ENCODE measurements at regions not wholly inside any gene's neighbourhood (a gene's known extent, or its start where the extent isn't known, plus 50 kb on each side); places are given as distances from the start of the nearest gene placed in this dataset.

DNA sequence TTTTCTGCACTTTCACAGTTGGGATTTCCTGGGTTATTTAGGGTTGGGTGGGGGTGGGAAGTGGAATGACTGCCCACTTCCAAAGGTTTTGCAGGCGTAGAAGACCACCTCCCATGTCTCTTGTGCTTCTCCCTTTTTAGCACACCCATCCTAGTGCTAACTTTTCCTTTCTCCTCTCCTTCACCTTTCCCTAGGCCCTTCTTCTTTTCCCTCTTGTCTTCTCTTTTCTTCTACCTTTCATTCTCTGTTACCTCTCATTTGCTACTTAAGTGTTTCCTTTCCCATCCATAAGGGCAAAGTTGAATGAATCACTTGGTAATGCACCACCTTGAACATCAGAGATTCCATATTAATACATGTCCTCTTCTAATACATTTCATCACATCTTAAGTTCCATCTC is 105.0 kb upstream of the ZNF184 start:
- Histone ChIP-seq H2AFZ (ENCODE audit: low read length) (no peak overlapping the region), H4K91ac (ENCODE audit: low read depth, low read length, poor library complexity) (no peak overlapping the region), H3K4me3 (ENCODE audit: low read length in 2 of 2) (no peak overlapping the region), H3K36me3 (replicated peaks in 1 of 2; ENCODE audit: control insufficient read depth in 2 of 2, insufficient read depth in 2 of 2, low read length in 2 of 2) (no peaks in the 10 kb centered on the region), H4K8ac (ENCODE audit: low read depth, low read length) (no peak overlapping the region), H3K79me1 (ENCODE audit: low read depth, low read length) (no peaks in the 10 kb centered on the region), H2BK5ac (ENCODE audit: low read length) (no peak overlapping the region), H2BK15ac (ENCODE audit: low read length) (no peak overlapping the region), H2AK5ac (ENCODE audit: low read depth, low read length) (no peak overlapping the region), H3K14ac (ENCODE audit: low read length) (no peak overlapping the region), H3K23ac (ENCODE audit: low read depth, low read length, poor library complexity) (no peak overlapping the region), H3K27ac (replicated peaks; ENCODE audit: low read length) (no peak overlapping the region), H3K18ac (ENCODE audit: low read length) (no peak overlapping the region), H3K4me1 (ENCODE audit: control insufficient read depth in 2 of 2, insufficient read depth in 1 of 2, low read depth in 1 of 2, low read length in 2 of 2) (no peaks in the 10 kb centered on the region), H3K27me3 (ENCODE audit: control insufficient read depth in 3 of 3, insufficient read depth in 3 of 3, low read depth in 1 of 3, low read length in 3 of 3) (no peaks in the 10 kb centered on the region), H3K4ac (ENCODE audit: low read length) (no peak overlapping the region), H3K4me2 (ENCODE audit: insufficient read depth, low read length, poor library complexity, severe bottlenecking) (no peak overlapping the region), H3K9me3 (replicated peaks in 1 of 2; ENCODE audit: control insufficient read depth in 2 of 2, insufficient read depth in 1 of 2, low read depth in 1 of 2, low read length in 2 of 2) (no peaks in the 10 kb centered on the region), H3K9ac (ENCODE audit: low read depth, low read length, poor library complexity) (no peak overlapping the region), H2BK120ac (ENCODE audit: low read depth, low read length) (no peak overlapping the region), H2BK12ac (ENCODE audit: low read length) (no peak overlapping the region)
- no peak for DNase-seq (ENCODE audit: low spot score)
- WGBS, 2 donors (ENCODE audit: extremely low coverage in 2 of 2, insufficient read length in 2 of 2, insufficient replicate concordance in 1 of 2) = no CpG with 5 or more reads among the region's 1 CpG

- Histone ChIP-seq H2AFZ (ENCODE audit: low read length) (no peak overlapping the region), H3K4ac (ENCODE audit: low read length) (no peak overlapping the region), H4K8ac (ENCODE audit: low read depth, low read length) (no peak overlapping the region), H3K9ac (ENCODE audit: low read depth, low read length, poor library complexity) (no peak overlapping the region), H3K14ac (ENCODE audit: low read length) (no peak overlapping the region), H2BK5ac (ENCODE audit: low read length) (no peak overlapping the region), H3K79me1 (ENCODE audit: low read depth, low read length) (no peaks in the 10 kb centered on the region), H2BK12ac (ENCODE audit: low read length) (no peak overlapping the region), H3K27me3 (ENCODE audit: control insufficient read depth in 3 of 3, insufficient read depth in 3 of 3, low read depth in 1 of 3, low read length in 3 of 3) (no peaks in the 10 kb centered on the region), H3K18ac (ENCODE audit: low read length) (no peak overlapping the region), H3K4me3 (ENCODE audit: low read length in 2 of 2) (no peak overlapping the region), H3K4me2 (ENCODE audit: insufficient read depth, low read length, poor library complexity, severe bottlenecking) (no peak overlapping the region), H3K4me1 (ENCODE audit: control insufficient read depth in 2 of 2, insufficient read depth in 1 of 2, low read depth in 1 of 2, low read length in 2 of 2) (no peaks in the 10 kb centered on the region), H2AK5ac (ENCODE audit: low read depth, low read length) (no peak overlapping the region), H2BK15ac (ENCODE audit: low read length) (no peak overlapping the region), H3K36me3 (replicated peaks in 1 of 2; ENCODE audit: control insufficient read depth in 2 of 2, insufficient read depth in 2 of 2, low read length in 2 of 2) (no peaks in the 10 kb centered on the region), H3K23ac (ENCODE audit: low read depth, low read length, poor library complexity) (no peak overlapping the region), H4K91ac (ENCODE audit: low read depth, low read length, poor library complexity) (no peak overlapping the region), H2BK120ac (ENCODE audit: low read depth, low read length) (no peak overlapping the region), H3K27ac (replicated peaks; ENCODE audit: low read length) (no peak overlapping the region), H3K9me3 (replicated peaks in 1 of 2; ENCODE audit: control insufficient read depth in 2 of 2, insufficient read depth in 1 of 2, low read depth in 1 of 2, low read length in 2 of 2) (no peaks in the 10 kb centered on the region)
- no CpG with 5 or more reads among the region's 10 CpGs for WGBS, 2 donors (ENCODE audit: extremely low coverage in 2 of 2, insufficient read length in 2 of 2, insufficient replicate concordance in 1 of 2)
- DNase-seq (ENCODE audit: low spot score) = no peak
Observed at GRCh38 chr6:27575594-27576361, 102.9 kb upstream of the ZNF184 start.

DNA sequence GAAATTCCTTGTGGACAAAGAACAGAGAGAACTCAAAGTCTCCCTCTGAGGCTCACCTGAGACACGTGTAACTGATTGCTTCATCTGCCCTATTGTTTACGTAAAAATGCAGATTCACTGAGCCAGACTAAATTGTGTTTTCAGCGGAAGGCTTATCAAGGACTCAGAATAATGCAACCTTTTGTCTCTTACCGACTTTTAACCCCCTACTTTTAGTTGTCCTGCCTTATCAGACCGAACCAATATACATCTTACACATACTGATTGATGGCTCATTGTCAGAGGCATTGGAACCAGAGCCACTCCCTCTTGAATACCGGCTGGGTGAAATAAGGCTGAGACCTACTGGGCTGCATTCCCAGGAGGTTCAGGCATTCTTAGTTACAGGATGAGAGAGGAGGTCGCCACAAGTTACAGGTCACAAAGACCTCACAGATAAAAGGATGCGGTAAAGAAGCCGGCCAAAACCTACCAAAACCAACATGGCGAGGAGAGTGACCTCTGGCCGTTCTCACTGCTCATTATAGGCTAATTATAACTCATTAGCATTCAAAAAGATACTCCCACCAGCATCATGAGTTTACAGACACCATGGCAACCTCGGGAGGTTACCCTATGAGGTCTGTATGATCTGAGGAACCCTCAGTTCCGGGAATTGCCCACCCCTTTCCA is 95.5 kb upstream of the ZNF184 start:
- Histone ChIP-seq H2BK12ac (ENCODE audit: low read length) (no peak overlapping the region), H3K18ac (ENCODE audit: low read length) (no peak overlapping the region), H3K79me1 (ENCODE audit: low read depth, low read length) (no peaks in the 10 kb centered on the region), H3K23ac (ENCODE audit: low read depth, low read length, poor library complexity) (no peak overlapping the region), H4K91ac (ENCODE audit: low read depth, low read length, poor library complexity) (no peak overlapping the region), H4K8ac (ENCODE audit: low read depth, low read length) (no peak overlapping the region), H3K27me3 (ENCODE audit: control insufficient read depth in 3 of 3, insufficient read depth in 3 of 3, low read depth in 1 of 3, low read length in 3 of 3) (peaks cover 0 to 30% (median 7%) of the 10 kb centered on the region in 3 experiments), H3K4me2 (ENCODE audit: insufficient read depth, low read length, poor library complexity, severe bottlenecking) (no peak overlapping the region), H2AK5ac (ENCODE audit: low read depth, low read length) (no peak overlapping the region), H3K9ac (ENCODE audit: low read depth, low read length, poor library complexity) (no peak overlapping the region), H3K4ac (ENCODE audit: low read length) (no peak overlapping the region), H3K36me3 (replicated peaks in 1 of 2; ENCODE audit: control insufficient read depth in 2 of 2, insufficient read depth in 2 of 2, low read length in 2 of 2) (no peaks in the 10 kb centered on the region), H3K4me3 (ENCODE audit: low read length in 2 of 2) (no peak overlapping the region), H3K27ac (replicated peaks; ENCODE audit: low read length) (no peak overlapping the region), H2BK120ac (ENCODE audit: low read depth, low read length) (no peak overlapping the region), H2BK15ac (ENCODE audit: low read length) (no peak overlapping the region), H2BK5ac (ENCODE audit: low read length) (no peak overlapping the region), H3K14ac (ENCODE audit: low read length) (no peak overlapping the region), H3K9me3 (replicated peaks in 1 of 2; ENCODE audit: control insufficient read depth in 2 of 2, insufficient read depth in 1 of 2, low read depth in 1 of 2, low read length in 2 of 2) (no peaks in the 10 kb centered on the region), H3K4me1 (ENCODE audit: control insufficient read depth in 2 of 2, insufficient read depth in 1 of 2, low read depth in 1 of 2, low read length in 2 of 2) (peaks cover 0 to 2% of the 10 kb centered on the region in 2 donors), H2AFZ (ENCODE audit: low read length) (no peak overlapping the region)
- DNase-seq (ENCODE audit: low spot score) = no peak
- no CpG with 5 or more reads among the region's 13 CpGs for WGBS, 2 donors (ENCODE audit: extremely low coverage in 2 of 2, insufficient read length in 2 of 2, insufficient replicate concordance in 1 of 2)
